HG02798 (cell line): ENCODE measurements at regions not wholly inside any gene's neighbourhood (a gene's known extent, or its start where the extent isn't known, plus 50 kb on each side); places are given as distances from the start of the nearest gene placed in this dataset.
"Not testable (repeated sequence)": the region's sequence is repeated elsewhere in the genome, so short reads cannot be mapped to it uniquely, and the experiment has no call there.

Source experiments
- ATAC-seq: cut with Tn5 transposase; IDR thresholded peaks from one replicate; pipeline ENCODE4 v1.9.1; 2021; ENCODE audit warnings: mild to moderate bottlenecking; ENCODE audit not compliant: unreplicated experiment, poor library complexity

DNA sequence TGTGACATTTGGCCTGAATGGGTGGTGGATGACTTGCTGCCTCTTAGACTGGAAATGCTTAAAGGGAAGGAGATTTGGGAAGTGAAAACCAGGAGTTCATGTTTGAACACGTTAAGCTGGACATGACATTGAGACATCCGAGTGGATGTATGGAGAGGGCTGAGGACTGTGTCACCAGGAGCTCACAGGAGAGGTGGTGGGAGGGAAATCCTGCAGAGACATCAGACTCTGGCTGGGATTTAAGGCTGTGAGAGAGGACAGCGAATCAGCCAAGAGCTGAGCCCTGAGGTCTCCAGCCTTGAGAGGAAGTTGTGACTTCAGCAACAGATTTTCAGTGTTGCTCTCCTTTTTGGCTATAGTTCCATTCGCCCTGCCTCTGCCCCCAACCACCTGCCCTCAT, 432.5 kb upstream of the SPATA31A3 start:
- not testable (repeated sequence) for ATAC-seq

DNA sequence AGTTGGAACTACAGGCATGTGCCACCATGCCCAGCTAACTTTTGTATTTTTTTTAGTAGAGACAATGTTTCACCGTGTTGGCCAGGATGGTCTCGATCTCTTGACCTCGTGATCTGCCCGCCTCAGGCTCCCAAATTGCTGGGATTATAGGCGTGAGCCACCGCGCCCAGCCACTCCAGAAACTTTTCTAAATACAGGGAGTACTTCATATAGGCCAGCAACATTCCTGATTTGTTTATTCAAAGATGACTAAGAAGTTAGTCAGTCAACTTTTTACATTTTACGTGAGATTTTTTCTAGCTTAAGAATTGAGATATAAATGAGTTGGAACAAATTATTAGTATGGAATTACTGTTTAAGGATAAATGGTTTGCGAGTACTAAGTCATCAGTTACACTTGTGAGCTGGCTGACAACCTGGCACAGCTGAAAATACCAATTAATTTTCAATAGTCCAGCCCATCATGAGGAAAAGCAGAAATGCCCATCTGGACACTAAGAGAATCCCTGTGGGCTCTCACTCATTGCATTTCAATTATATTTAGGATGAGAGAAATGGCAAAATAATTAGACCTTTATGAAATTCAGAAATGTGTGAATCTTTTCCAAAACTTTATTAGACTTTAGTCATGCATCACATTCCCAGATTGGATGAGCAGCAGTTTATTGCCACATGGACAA, 430.8 kb upstream of the SPATA31A3 start:
- not testable (repeated sequence) for ATAC-seq

DNA sequence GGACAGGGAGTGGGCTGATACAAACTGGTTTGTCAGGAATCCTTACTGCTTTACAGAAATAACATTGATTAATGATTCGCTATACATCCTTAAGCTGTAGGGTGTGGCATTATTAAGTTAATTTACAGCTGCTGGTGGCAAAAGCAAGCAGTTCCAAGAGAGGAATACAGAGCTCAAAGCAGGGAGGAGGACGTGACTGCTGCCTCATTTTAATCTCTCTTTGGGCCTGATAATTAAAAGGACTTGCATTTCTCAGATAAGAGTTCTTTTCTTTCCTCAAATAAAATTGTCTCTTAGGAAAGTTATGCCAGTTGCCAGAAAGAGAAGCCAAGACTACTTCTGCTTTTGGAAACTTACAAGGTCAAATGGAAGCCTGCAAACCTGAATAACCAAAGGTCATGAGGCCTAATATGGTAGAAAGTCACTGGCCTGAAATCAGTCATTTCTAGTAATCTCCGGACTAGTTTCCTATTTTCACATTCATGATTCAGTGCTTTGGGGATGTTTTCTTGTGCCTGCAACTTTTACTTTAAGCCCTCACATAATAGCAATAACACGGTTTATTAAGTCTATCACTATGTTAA, 426.2 kb upstream of the SPATA31A3 start:
- not testable (repeated sequence) for ATAC-seq

DNA sequence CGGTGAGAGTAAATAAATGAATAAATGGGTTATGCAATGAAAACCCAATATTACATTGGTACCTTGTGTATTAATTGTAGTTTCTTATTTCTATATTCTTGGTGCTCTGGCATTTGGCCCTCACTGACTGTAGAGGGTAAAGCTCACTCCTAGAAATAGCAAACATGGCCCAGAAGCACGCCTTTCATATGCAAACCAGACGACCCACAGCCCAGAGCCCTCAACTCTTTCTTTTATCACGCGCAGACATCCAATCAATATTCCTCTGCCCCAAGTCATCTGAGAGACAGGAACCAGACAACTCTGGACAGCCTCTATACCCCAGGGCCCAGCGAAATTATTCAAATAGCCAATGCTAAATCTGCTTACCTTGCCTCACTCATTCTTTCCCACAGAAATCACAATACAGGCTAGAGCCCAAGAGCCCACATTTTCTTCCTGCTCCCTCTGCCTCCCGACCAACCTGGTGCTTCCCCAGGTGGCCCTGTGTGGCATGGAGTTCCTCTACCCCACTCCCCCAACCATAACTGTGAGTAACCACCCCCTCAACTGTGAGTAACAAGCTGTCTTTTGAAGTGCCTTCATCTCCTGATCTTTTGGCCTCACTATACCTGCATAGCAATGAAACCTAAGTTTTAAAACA, 425.1 kb upstream of the SPATA31A3 start:
- not testable (repeated sequence) for ATAC-seq

DNA sequence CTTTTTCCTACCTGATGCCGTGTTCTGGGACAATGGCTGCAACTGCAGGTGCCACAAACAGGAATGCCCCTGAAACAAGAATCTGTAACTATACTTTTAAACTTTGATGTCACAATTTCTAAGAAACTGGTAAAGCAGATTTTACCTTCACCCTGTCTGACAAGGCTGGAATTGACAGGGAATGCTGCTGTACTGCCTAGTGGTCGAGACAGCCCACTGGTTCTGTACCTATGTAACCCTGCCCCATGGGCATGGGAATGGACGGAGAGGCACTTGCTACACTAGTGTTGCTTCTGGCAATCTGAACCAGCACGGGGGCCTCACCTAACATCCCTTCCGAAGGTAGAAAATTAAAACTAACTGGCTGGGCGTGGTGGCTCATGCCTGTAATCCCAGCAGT, 424.3 kb upstream of the SPATA31A3 start:
- not testable (repeated sequence) for ATAC-seq

- ATAC-seq = not testable (repeated sequence)
Observed at GRCh38 chr9:67410606-67411220, 418.4 kb upstream of the SPATA31A3 start.

- not testable (repeated sequence) for ATAC-seq
Observed at GRCh38 chr9:67403739-67404138, 411.4 kb upstream of the SPATA31A3 start.

- not testable (repeated sequence) for ATAC-seq
Observed at GRCh38 chr9:67397731-67398130, 405.4 kb upstream of the SPATA31A3 start.

GRCh38 chr9:67394782-67395181, 402.4 kb upstream of the SPATA31A3 start:
- ATAC-seq = not testable (repeated sequence)

- not testable (repeated sequence) for ATAC-seq
Observed at GRCh38 chr9:67394038-67394437, 401.7 kb upstream of the SPATA31A3 start.

GRCh38 chr9:67369664-67370063, 377.3 kb upstream of the SPATA31A3 start:
- ATAC-seq = not testable (repeated sequence)

DNA sequence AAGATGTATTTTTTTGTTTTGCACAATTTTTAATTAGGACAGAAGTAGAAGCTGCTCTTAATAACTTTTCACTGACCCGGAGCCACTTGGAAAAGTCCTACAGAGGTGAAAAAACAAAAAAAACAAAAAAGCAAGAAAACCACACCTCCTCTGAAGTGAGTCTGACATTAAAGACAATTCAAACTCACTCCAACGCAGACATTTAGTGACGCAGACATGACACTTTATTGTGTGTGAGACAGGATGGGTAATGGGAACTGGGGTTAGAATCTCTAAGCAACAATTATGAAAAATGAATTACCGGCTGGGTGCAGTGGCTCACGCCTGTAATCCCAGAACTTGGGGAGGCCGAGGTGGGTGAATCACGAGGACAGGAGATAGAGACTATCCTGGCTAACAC, 370.0 kb upstream of the SPATA31A3 start:
- not testable (repeated sequence) for ATAC-seq

DNA sequence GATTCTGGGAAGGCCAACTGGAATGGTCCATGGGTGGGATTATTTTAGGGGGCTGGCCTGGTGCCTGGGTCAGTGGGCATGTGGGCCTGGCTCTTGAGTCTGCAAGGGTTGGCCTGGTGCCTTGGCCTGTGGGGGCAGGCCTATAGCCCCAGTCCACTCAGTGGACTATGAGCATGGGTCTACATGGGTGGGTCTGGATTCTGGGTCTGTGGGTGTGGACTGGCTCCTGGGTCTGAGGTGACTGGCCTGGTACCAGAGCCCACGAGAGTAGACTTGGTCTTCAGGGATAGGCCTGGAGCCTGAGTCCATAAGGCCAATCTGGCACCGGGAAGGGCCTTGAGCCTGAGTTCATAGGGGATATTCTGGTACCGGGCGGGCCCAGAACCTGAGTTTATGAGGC, 361.6 kb upstream of the SPATA31A3 start:
- ATAC-seq = not testable (repeated sequence)

GRCh38 chr9:67349424-67349759, 357.0 kb upstream of the SPATA31A3 start:
- ATAC-seq = not testable (repeated sequence)

DNA sequence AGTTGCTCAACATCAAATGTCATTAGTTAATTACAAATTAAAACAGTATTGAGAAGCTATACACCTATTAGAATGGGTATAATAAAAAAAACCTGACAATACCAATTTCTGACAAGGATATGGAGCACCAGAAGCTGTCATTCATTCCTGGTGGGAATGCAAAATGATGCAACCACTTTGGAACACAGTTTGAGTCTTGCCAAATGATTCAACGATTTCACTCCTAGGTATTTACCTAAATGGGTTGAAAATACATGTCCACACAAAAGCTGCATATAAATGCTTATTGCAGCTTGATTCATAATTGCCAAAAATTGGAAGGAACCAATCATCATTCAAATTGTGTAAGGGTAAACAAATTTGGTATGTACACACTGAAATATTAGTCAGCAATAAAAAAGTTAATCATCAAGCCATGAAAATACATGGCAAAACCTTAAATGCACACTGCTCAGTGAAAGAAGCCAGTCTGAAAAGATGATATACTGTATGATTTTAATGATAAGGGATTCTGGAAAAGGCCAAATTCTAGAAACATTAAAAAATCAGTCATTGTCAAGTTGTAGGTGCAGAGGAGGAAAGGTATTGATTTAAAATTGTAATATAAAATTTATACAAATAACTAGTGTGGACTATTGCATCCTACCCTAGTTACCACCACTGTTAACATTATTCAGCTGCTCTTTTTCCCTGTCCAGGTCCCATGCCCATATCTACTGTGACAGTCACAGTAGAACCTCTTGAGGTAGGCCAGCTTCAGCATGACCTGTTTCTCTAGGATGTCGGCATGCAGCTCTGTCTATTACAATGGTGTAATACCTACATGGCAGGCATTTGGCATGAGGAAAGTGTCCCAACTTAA, 356.4 kb upstream of the SPATA31A3 start:
- not testable (repeated sequence) for ATAC-seq

- ATAC-seq = not testable (repeated sequence)
Observed at GRCh38 chr9:67348094-67348493, 355.7 kb upstream of the SPATA31A3 start.

DNA sequence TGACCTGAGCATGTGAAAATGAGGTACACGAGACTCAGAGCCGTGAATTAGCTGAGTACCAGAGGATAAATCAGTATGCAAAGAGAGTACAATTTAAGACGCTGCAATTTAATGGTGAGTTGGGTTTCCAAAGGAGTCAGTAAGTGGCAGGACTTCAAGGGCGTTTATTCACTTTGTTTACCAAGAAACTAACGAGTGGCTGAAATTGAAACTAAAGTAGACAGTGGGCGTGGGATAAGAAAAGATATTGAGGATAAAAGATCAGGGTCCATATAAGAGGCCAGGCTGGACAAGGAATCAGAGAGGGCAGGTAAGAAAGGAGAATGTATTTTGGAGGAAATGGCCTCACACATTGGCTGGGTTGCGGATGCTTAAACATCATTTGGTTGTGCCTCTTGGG, 346.9 kb upstream of the SPATA31A3 start:
- ATAC-seq = not testable (repeated sequence)

DNA sequence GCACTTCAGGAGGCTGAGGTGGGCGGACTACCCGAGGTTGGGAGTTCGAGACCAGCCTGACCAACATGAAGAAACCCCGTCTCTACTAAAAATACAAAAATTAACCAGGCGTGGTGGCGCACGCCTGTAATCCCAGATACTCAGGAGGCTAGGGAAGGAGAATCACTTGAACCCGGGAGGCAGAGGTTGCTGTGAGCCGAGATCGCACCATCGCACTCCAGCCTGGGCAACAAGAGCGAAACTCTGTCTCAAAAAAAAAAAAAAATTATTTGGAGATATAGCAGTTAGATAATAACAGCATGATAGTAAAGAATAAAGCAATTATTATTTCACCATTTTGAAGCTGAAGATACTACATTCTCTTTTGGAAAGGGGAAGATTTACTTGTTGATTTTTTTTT, 345.9 kb upstream of the SPATA31A3 start:
- not testable (repeated sequence) for ATAC-seq

GRCh38 chr9:67334727-67335572, 342.6 kb upstream of the SPATA31A3 start:
- ATAC-seq = not testable (repeated sequence)
